ENCODE measurements at regions not wholly inside any gene's neighbourhood (a gene's known extent, or its start where the extent isn't known, plus 50 kb on each side); places are given as distances from the start of the nearest gene placed in this dataset.

DNA sequence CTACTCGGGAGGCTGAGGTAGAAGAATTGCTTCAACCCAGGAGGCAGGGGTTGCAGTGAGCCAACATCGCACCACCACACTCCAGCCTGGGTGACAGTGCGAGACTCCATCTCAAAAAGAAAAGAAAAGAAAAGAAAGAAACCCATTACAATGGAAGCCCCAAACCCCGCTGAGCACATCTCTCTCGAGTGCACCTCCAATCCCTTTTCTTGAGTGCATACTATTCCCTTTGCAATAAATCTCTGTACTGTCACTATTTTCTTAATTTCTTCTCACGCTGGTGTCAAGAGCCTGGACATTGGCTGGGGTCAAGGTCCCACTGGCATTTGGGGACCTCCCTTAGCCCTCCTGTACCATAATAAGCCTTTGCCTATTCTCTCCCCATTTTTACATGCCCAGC is 398.4 kb upstream of the EEF2KMT start:
- DNase-seq, result no peak

DNA sequence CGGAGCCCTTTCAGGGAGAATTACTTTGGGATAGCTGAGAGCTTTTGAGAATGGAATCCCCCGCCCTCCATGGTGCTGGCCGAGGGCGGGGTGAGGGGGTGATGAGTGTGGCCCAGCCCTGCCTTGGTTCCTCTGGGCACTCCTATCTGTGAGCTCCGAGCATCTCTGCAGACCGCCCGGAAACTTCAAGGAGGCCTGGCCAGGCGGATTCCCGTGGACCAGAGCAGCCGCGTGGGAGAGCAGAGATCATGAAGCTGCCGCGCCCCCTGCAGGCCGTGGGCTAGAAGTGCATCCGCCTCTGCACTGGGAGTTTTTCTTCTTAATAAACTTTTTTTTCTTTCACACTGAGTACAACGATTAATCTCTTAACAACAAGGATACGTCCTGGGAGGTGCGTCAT is 392.9 kb upstream of the EEF2KMT start:
- DNase-seq, result no peak

DNA sequence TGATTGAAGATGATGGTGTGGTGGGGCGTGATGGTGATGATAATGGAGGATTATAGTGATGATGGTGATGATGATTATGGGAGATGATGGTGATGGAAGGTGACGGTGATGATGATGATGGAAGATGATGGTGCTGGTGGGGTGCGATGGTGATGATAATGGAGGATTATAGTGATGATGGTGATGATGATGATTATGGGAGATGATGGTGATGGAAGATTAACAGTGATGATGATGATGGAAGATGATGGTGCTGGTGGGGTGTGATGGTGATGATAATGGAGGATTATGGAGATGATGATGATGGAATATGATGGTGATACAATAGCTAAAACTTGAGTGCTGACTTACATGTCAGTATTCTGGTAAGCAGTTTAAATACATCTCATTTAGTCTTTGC is 391.0 kb upstream of the EEF2KMT start:
- no peak for DNase-seq

DNA sequence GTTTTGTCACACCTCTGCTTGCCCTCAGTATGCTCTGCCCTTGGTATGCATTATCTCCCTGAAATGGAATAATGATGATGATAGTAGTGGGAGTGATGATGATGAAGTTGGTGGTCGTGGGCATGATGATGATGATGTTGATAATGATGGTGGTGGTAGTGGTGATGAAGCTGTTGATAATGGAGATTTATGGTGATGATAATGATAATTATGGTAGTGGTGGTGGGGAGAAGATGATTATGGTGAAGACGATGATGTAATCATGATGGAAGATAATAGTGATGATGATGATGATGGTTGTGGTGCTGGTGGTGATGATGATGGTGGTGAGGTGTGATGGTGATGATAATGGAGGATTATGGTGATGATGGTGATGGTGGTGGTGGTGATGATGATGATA is 390.1 kb upstream of the EEF2KMT start:
- no peak for DNase-seq

DNA sequence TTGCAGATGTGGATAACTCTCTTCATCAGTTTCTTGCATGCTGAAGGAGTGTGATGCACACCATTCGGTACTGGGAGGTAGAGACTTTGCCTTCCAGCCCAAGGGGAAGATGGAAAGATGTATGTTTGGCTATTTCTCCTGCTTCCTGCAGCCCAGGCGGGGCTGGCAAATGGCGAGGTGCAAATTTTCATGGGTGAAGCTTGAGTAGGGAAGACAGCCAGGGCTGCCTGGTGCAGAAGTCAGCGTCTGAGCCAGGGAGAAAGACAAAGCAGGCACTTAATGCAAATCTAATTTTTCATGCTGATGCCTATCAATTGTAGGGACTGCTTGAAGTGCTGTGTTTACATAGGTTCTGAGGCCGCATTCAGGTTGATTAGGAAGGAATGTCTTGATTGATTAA is 384.7 kb upstream of the EEF2KMT start:
- DNase-seq, result no peak

DNA sequence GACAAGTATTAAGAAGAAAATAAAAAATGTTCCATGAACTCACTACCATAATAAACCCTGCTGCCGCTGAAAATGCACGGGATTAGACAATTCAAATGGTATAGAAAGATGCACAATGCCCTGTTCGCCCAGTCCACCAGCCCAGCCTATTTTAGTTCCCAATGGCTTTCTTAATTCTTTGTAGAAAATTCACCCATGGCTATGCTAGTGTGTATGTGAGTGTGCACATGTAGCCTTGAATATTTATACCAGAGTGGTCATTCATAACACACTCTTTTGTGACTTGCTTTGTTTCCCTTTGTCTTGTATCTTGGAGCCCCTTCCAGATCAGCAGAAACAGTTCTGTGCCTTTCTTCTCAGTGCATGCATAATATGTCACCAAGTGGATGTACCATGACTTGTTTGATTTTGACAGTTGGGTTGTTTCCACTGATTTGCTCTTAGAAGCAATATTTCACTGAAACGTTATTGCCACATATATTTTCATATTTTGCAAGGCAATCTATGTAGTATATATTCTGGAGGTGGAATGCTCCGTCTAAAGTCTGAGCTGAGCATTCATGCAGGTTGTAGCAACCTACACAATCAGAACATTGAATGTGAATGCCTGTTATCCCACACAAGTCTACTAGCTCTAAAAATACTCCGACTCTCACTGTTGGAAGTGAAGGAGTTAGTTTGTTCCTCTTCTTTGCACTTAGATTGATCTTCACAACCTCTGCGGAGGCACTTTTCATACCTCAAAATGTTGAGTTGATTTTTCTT is 383.0 kb upstream of the EEF2KMT start:
- DNase-seq, result no peak

DNA sequence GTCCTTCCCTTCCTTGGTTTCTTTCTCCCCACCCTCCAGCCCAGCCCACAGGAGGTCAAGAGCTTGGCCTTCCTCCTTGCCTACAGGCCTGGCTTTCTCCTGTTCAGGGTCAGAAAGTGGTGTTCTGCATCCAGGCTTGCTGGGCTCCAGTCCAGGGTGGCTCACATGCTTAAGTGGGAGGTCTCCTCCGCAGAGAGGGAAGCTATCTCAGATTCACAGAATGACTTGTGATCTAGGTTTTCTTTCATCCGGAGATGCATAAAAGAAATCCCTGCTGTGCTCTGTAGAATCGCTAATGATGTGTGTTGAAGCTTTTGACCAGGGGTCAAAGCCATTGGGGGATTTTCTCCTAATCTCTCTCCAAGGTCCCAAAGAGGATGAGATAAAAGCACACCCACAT is 382.3 kb upstream of the EEF2KMT start:
- DNase-seq, result no peak

DNA sequence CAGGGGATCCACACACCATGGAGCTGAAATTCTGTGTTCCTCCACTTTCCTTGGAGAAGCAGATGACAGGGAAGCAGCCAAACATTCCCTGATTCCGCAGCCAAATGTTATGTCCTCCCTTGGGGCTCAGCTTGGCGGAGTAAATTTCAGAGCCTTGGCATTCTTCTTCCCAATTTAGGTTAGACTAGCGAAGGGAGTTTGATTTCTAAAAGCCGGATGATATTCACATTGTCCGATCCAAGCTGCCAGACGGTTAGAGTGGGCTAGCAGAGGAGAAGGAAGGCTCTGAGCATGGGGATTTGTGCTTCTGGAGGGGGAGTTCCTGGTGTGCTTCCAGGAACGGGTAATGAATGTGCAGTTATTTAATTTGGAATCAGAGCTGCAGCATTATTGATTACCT is 380.4 kb upstream of the EEF2KMT start:
- no peak for DNase-seq

DNA sequence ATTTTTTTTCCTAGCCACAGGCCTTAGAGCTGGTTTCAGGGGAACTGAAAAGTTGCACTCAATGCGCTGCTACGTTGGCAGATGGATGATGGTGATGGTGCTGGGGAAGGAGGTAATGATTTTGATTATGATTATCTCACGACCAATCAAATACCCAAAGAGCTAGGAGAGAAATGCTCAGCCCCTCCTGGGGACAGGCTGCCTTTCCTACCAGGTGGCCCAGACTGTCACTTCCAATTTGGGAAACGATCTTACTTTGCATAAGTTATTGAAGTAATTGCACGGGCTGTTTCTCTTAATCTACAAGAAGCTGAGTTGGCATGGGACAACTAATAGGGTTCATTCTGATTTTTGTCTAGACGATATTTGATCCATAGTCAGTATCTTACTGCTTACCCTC is 379.7 kb upstream of the EEF2KMT start:
- DNase-seq, result no peak

DNA sequence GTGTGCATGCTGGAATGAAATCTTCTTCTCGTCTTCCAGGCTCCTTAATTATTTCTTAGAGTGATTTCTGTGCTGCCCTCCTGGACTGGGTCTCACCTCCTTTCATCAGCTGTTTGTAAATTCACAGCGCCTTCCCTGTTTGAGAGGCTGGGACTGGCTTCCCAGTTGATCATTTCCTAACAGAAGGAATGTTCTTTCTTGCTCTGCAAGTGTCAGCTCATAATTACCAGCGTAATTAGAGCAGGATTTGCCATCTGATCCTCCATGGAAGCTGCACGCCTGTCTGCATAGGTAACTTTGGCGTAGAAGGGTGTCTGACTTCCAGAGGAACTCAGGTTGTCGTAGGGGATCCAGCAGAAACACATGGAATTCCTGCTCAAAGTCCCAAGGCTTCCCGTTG is 375.0 kb upstream of the EEF2KMT start:
- no peak for DNase-seq

DNA sequence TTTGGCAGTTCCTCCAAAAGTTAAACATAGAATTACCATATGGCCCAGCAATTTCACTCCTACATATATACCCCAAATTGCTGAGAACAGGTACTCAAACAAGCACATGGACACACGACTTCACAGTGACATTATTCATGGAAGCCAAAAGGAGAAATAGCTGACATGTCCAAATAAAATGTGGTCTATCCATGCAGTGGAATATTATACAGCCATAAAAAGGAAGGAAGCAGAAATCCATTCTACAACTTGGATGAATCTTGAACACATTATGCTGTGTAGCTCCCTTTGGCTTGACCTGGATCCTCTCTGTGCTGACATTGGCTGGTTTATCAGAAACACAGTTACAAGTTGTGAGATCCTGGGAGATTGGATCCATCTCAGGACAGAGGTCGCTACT is 370.9 kb upstream of the EEF2KMT start:
- no peak for DNase-seq

DNA sequence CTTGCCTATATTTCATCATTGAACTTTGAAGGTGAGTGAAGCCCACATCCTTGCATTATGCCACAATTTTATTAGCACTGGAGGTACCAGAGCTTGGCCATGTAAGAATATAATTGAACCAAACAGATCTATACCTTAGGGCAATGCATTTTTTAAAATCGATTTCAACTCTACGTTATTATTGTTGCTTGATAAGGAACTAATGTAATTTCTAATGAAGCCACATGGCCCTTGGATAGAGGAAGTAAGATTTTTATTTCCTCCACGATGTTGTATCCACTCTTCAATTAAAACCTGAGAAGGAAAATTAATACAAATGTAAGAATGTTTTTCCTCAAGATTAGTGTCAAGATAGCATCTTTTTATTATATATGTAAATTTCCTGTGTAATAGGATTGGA is 370.0 kb upstream of the EEF2KMT start:
- DNase-seq, result no peak

DNA sequence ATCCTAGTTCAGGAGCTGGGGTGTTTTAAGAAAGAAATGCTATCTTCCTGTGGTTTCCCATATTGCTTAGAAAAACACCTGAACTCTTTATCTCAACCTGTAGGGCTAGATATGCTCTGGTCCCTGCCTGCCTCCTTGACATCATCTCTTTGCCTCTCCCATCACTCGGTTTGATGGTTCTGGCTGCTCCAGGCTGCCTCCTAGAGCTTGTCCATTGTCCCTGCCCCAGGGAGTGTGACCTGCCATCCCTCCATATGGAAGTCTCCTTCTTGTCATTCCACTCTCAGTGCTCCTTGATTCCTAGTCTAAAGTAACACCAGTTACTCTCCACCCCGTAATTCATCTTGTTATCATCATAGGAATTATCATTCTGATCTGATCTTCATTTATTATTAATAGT is 369.0 kb upstream of the EEF2KMT start:
- no peak for DNase-seq

DNA sequence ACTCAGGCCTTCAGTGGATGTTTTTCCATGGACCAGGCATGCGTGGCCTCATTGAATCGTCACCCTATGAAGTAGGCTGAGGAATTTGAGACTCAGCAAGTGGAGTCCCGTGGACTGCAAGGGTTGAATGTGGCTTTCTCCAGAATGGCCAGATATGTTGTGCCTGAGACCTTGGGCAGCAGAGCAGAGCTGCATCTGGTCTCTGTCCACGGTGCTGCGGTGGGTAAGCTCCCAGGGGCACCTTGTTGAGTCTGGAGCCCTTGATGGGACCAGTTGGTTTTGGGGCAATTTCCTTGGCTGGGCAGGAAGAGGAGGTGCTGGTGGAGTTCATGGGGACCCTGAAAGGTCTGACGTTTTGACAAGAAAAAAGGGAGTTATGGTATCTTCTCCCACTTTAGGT is 368.1 kb upstream of the EEF2KMT start:
- no peak for DNase-seq

DNA sequence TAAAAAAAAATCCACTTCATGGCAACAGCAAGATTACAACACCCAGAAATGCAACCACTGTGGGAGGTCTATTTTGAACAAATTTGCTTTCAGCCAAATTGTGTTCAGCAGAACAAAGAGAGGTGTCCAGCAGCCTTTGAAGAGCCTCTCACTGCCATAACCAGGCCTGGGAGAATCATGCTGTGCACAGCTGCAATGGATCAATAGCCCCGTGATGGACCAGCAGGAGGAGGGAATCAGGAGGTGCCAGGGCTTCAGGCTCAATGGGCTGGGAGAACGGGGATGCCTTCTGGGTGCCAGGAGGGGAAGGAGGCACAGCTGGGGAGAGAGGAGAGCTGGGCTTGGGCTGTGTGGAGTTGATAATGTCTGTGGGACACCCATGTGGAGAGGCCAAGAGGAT is 366.2 kb upstream of the EEF2KMT start:
- DNase-seq, result no peak

DNA sequence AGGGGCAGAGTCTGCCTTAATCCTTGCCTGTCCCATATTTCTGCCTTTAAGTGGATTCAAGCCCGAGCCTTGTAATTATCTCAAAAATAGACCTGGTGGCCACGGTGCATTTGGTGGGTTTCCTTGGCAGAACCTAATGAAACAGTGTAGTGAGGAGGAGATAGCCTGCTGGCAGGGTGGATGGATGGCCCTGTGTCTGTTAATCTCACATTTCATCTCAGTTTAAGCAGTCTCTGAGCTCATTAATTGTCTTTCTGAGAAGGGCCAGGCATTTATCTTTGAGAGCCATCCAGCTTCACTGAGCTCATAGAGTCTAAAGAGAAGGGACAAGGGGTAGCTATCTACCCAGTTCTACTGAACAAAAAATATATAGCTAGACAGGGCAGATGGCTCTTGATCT is 364.0 kb upstream of the EEF2KMT start:
- DNase-seq, result no peak

DNA sequence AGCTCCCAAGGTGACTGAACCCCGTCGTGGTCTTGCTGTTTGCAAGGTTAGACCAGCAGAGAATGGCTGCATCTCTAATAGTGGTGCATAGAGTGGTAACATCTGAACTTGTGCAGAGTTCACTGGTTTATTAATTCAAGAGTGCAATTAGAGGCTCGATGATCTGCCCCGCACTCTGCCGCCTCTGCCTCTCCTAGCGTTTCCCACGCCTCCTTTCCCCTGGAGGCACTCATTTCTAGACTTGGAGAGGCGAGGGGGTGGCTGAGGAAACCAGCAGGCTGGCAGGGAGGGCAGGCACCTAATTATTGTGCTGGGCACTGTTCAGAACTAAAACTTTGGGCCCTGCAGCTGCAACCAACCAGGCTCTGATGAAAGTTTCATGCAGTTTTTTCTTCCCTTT is 363.5 kb upstream of the EEF2KMT start:
- no peak for DNase-seq

DNA sequence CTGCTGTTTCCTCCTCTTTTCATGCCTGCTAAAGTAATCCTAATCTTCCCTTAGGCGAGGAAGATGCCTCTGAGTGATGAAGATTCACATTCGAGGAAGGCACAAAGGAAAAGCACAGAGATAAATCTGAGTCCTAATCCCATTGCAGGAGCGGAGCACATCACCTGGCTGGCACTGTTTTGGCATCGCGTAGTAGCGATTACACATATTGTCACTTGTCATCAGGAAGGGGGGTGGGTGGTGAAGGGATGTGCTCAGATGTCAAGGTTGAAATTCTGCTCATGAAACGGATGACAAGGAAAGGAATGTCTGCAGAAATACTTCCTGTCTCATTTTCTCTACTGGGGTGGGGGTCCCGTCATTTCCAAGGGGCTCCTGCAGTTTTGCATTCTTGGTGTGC is 363.1 kb upstream of the EEF2KMT start:
- no peak for DNase-seq

DNA sequence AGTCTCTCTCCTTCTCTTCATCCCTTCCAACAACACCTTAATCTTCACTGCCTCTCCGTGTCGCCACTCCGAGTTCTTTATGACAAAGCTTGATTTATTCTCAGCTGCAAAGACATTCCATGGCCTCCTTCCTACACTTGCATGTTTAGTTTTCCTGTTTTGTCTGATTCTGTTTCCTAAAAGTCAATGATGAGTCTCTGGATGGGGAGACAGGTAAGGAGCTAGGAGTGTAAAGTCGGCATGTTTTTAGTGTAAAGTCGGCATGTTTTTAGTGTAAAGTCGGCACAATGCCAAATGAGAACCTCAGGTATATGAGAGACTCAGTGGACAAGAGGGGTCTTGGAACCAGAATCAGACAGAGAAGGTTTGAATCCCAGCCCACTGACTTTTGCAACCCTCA is 362.3 kb upstream of the EEF2KMT start:
- no peak for DNase-seq

DNA sequence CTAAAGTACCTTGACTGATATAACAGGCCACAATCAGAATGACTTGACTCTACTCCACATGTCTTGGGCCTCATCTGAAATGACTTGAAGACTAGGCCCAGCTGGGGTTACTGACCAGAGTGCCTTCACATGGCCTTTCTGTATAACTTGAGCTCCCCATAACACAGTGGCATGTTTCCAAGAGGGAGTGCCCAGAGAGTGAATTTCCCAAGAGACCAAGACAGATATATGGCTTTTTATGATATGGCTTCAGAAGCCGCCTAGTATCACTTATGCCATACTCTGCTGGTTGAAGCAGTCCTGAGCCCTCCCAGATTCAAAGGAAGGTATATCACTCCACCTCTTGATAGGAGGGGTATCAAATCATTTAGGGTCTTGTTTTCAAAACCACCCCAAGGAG is 357.5 kb upstream of the EEF2KMT start:
- DNase-seq, result no peak

DNA sequence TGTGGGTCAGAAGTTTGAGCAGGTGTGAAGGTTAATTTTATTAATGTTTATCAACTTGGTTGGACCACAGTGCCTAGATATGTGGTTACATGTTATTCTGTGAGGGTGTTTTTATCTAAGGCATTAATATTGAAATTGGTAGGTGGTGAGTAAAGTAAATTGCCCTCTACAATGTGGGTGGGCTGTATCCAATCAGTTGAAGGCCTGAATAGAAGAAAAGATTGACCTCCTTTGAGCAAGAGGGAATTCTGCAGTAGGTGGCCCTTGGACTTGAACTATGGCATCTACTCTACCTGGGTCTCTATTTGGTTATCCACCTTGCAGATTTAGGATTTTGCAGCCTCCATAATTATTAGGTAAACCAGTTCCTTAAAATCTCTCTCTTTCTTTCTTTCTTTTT is 356.8 kb upstream of the EEF2KMT start:
- DNase-seq, result no peak

DNA sequence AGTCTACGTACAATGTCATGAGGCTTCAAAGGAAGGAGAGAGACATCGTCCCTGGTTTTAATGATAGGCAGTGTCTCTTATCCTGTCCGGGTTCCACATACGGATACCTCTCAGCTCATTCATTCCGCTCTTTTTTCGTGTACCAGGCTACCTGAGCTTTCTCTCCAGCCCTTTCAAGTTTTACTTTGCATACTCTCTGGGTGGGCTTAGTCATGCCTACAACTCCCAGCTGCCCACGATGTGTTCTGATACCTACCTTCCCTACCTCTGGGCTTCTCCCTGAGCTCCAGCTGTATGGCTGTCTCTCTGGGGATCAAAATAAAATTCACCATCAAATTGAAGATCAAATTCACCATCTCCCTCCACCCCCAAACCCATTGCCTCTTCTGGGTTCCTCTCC is 354.0 kb upstream of the EEF2KMT start:
- DNase-seq, result no peak

DNA sequence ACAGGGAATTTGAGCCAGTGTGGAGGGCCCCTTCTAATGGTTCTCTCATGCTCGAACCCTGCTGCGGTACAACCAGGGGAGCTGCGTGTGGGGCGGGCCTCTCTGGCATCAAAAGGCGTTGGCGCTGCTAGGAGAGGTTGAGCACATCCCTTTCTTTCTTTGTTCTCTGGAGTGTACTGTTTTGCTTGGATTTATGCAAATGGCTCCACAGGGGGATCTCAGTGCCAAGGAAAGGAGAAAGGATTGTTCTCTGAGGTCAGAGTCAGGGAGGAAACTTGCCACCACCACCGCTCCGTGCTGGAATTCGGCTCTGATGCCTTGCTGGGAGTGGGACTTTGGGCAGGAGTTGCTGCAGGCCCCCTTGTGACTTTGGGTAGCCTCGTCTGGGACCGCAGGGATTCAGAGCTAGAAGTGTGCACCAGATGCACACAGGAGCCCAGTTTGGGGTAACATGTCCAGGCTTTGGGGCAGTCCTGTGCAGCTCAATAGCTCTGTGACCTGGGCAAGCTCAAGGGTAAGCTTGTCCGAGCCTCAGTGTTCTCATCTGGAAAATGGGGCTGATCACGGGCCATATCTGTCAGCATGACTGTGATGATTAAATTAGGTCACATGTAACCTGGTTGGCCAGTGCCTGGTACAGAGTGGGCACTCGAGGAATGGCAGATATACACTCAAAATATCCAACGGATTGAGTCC is 353.0 kb upstream of the EEF2KMT start:
- no peak for DNase-seq

DNA sequence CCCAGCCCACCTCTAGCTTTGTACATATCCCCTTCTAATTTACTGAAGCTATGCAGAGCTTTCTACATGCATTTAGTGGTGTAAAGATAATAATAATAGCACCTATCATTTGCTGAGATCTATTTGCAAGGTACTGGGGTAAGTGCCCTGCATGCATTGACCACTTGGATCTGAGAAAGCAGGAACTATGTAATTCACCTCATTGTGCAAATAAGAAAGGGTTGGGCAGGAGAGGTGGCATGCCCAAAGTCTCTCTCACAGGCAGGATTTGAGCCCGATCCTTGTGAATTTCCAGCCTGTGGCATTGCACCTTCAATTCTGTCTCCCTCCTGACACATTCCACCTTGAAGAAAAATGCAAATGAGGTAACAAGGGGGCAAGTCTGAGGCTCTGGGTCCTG is 352.3 kb upstream of the EEF2KMT start:
- DNase-seq, result no peak

DNA sequence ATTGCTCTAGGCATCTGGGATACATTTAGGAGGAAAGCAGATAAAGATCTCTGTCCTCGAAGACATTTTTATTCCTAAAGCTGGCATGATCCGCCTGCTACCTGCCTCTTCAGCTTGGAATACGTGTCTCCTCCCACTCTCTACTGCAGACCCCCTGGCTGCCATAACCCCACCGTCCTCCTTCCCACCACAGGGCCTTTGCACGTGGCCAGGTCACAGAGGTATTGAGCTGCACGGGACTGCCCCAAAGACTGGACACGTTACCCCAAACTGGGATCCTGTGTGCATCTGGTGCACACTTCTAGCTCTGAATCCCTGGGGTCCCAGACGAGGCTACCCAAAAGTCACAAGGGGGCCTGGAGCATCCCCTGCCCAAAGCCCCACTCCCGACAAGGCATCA is 351.2 kb upstream of the EEF2KMT start:
- no peak for DNase-seq

Measured in stimulated activated CD4-positive, alpha-beta T cell treated with anti-CD3 and anti-CD28 coated beads, Interleukin-4, amount 100 ng/mL, for 4 hours (primary cell).